Mesenchymal stem cell (in vitro differentiated cells and primary cell): ENCODE measurements at regions not wholly inside any gene's neighbourhood (a gene's known extent, or its start where the extent isn't known, plus 50 kb on each side); places are given as distances from the start of the nearest gene placed in this dataset.

Source experiments
- DNase-seq: peaks from one replicate; pipeline ENCODE4 v3.0.0-alpha.2; 2013
- H2AFZ ChIP-seq: one replicate; pipeline ENCODE4 v1.6.1; 2013; ENCODE audit warnings: low read depth, mild to moderate bottlenecking, control low read depth, inconsistent platforms, low read length, moderate library complexity
- H2AK5ac ChIP-seq: 2 replicates; pipeline ENCODE4 v1.6.1; 2013; ENCODE audit warnings: low read length, moderate library complexity, mild to moderate bottlenecking, inconsistent platforms; ENCODE audit not compliant: severe bottlenecking
- H2BK120ac ChIP-seq: one replicate; pipeline ENCODE4 v1.6.1; 2013; ENCODE audit warnings: low read depth, mild to moderate bottlenecking, inconsistent platforms, low read length, moderate library complexity
- H2BK12ac ChIP-seq, 2 experiments: one replicate each; pipeline ENCODE4 v1.6.1; 2013; ENCODE audit warnings: inconsistent platforms in 2 of 2, low read length in 2 of 2, mild to moderate bottlenecking in 2 of 2, moderate library complexity in 2 of 2, control low read depth in 1 of 2
- H2BK15ac ChIP-seq: one replicate; pipeline ENCODE4 v1.6.1; 2013; ENCODE audit warnings: mild to moderate bottlenecking, low read depth, inconsistent platforms; ENCODE audit not compliant: poor library complexity, severe bottlenecking
- H2BK5ac ChIP-seq: 2 replicates; pipeline ENCODE4 v1.6.1; 2013; ENCODE audit warnings: low read depth, mild to moderate bottlenecking, low read length, control low read depth, inconsistent platforms; ENCODE audit not compliant: poor library complexity, severe bottlenecking
- H3K14ac ChIP-seq, 2 experiments: one replicate each; pipeline ENCODE4 v1.6.1; 2013; ENCODE audit warnings: inconsistent platforms in 2 of 2, low read length in 2 of 2, control low read depth in 1 of 2, mild to moderate bottlenecking in 1 of 2, moderate library complexity in 1 of 2
- H3K18ac ChIP-seq, 2 experiments: one replicate each; pipeline ENCODE4 v1.6.1; 2013; ENCODE audit warnings: inconsistent platforms in 2 of 2, low read length in 2 of 2, control low read depth in 1 of 2, low read depth in 1 of 2, mild to moderate bottlenecking in 1 of 2
- H3K23ac ChIP-seq, 2 experiments: one replicate each; pipeline ENCODE4 v1.6.1; 2013; ENCODE audit warnings: inconsistent platforms in 2 of 2, low read length in 2 of 2, mild to moderate bottlenecking in 2 of 2, moderate library complexity in 2 of 2, control low read depth in 1 of 2
- H3K27ac ChIP-seq: 2 replicates; pipeline ENCODE4 v1.5.1; 2013; ENCODE audit warnings: mild to moderate bottlenecking, moderate library complexity, low read length, control low read depth, inconsistent platforms; ENCODE audit not compliant: poor library complexity, severe bottlenecking
- H3K27me3 ChIP-seq, 2 experiments: 2 replicates each; pipeline versions ENCODE4 v1.6.1 to v1.7.0; 2013; ENCODE audit warnings: low read length in 2 of 2, mild to moderate bottlenecking in 2 of 2, moderate library complexity in 2 of 2, control low read depth in 1 of 2, inconsistent platforms in 1 of 2; ENCODE audit not compliant: control insufficient read depth in 1 of 2, insufficient read depth in 1 of 2
- H3K36me3 ChIP-seq, 2 experiments: 2 replicates each; pipeline versions ENCODE4 v1.6.1 to v1.7.0; 2013; ENCODE audit warnings: low read length in 2 of 2, control low read depth in 1 of 2, inconsistent platforms in 1 of 2, low read depth in 1 of 2, mild to moderate bottlenecking in 1 of 2; ENCODE audit not compliant: insufficient read depth in 2 of 2, control insufficient read depth in 1 of 2
- H3K4ac ChIP-seq, 2 experiments: one replicate each; pipeline ENCODE4 v1.6.1; 2013; ENCODE audit warnings: inconsistent platforms in 2 of 2, low read length in 2 of 2, mild to moderate bottlenecking in 2 of 2, moderate library complexity in 2 of 2, control low read depth in 1 of 2, low read depth in 1 of 2
- H3K4me1 ChIP-seq: 2 replicates; pipeline ENCODE4 v1.6.1; 2013; ENCODE audit warnings: low read depth, low read length, control low read depth; ENCODE audit not compliant: control insufficient read depth, insufficient read depth
- H3K4me2 ChIP-seq: 2 replicates; pipeline ENCODE4 v1.6.1; 2013; ENCODE audit warnings: low read length, mild to moderate bottlenecking, inconsistent platforms; ENCODE audit not compliant: poor library complexity, severe bottlenecking
- H3K4me3 ChIP-seq, 2 experiments: 2 replicates each; pipeline versions ENCODE4 v1.5.1 to v1.7.0; 2013; ENCODE audit warnings: low read length in 2 of 2, mild to moderate bottlenecking in 2 of 2, control low read depth in 1 of 2, low read depth in 1 of 2; ENCODE audit not compliant: insufficient read depth in 1 of 2
- H3K79me1 ChIP-seq: replicated peaks from 2 replicates; pipeline ENCODE4 v1.6.1; 2013; ENCODE audit warnings: mild to moderate bottlenecking, control low read depth, low read length, inconsistent platforms; ENCODE audit not compliant: poor library complexity, severe bottlenecking
- H3K9ac ChIP-seq: 2 replicates; pipeline ENCODE4 v1.7.0; 2013; ENCODE audit warnings: mild to moderate bottlenecking, low read length, moderate library complexity
- H3K9me3 ChIP-seq: 2 replicates; pipeline ENCODE4 v1.7.0; 2013; ENCODE audit warnings: mild to moderate bottlenecking, low read length; ENCODE audit not compliant: control insufficient read depth
- H4K8ac ChIP-seq: one replicate; pipeline ENCODE4 v1.6.1; 2013; ENCODE audit warnings: inconsistent platforms, mild to moderate bottlenecking, low read length, moderate library complexity
- H4K91ac ChIP-seq: one replicate; pipeline ENCODE4 v1.6.1; 2013; ENCODE audit warnings: mild to moderate bottlenecking, low read length, inconsistent platforms
- WGBS: methylation state at CpG from one replicate; pipeline ENCODE4 v1.1.7; 2013; ENCODE audit warnings: mixed read lengths; 5-methylcytosine and 5-hydroxymethylcytosine counted together

- Histone ChIP-seq H3K79me1 (no peaks in the 10 kb centered on the region), H3K36me3 (no peaks in the 10 kb centered on the region), H3K4me3 (no peak overlapping the region), H3K9me3 (peaks cover 16% of the 10 kb centered on the region), H3K14ac (no peak overlapping the region), H3K4me2 (no peak overlapping the region), H4K91ac (no peak overlapping the region), H2BK5ac (no peak overlapping the region), H3K4ac (no peak overlapping the region), H3K18ac (no peak overlapping the region), H3K27ac (peak overlapping the region; percentile 77), H2BK120ac (no peak overlapping the region), H3K4me1 (no peaks in the 10 kb centered on the region), H2AK5ac (no peak overlapping the region), H2BK12ac (no peak overlapping the region), H2BK15ac (no peak overlapping the region), H3K23ac (no peak overlapping the region), H3K9ac (peak overlapping the region; percentile 3), H2AFZ (no peak overlapping the region), H4K8ac (no peak overlapping the region), H3K27me3 (no peaks in the 10 kb centered on the region)
- WGBS: no CpG with 5 or more reads among the region's 1 CpG
- DNase-seq: peak; percentile 61
Measured at GRCh38 chr3:106711650-106712049, 665.6 kb upstream of the CCDC54 start.

- H3K14ac ChIP-seq: no peak overlapping the region
- no peak overlapping the region for H2BK12ac ChIP-seq
- H2AK5ac ChIP-seq: no peak overlapping the region
Measured at GRCh38 chr3:106714400-106714799, 662.8 kb upstream of the CCDC54 start.

GRCh38 chr3:106715286-106715685 lies 662.0 kb upstream of the CCDC54 start:
- Histone ChIP-seq H3K36me3 (no peaks in the 10 kb centered on the region), H3K27ac (no peak overlapping the region), H3K27me3 (no peaks in the 10 kb centered on the region), H4K91ac (no peak overlapping the region), H2BK5ac (no peak overlapping the region), H3K4ac (no peak overlapping the region), H3K4me2 (no peak overlapping the region), H3K23ac (no peak overlapping the region), H2BK12ac (no peak overlapping the region), H4K8ac (no peak overlapping the region), H3K9ac (no peak overlapping the region), H3K18ac (no peak overlapping the region), H3K4me1 (no peaks in the 10 kb centered on the region), H2AFZ (no peak overlapping the region), H3K9me3 (peaks cover 16% of the 10 kb centered on the region), H2BK15ac (no peak overlapping the region), H3K79me1 (no peaks in the 10 kb centered on the region), H2AK5ac (no peak overlapping the region), H2BK120ac (no peak overlapping the region), H3K14ac (no peak overlapping the region), H3K4me3 (no peak overlapping the region)
- no peak for DNase-seq
- WGBS: 100% methylated on average over 3 of the region's 3 CpGs

More at GRCh38 chr3:106714400-106714799, 662.8 kb upstream of the CCDC54 start:
- Histone ChIP-seq H3K4me2 (no peak overlapping the region), H3K4me3 (no peak overlapping the region), H2AFZ (no peak overlapping the region), H3K23ac (no peak overlapping the region), H2BK5ac (no peak overlapping the region), H3K27ac (no peak overlapping the region), H4K8ac (no peak overlapping the region), H3K9me3 (peaks cover 16% of the 10 kb centered on the region), H2BK120ac (no peak overlapping the region), H3K36me3 (no peaks in the 10 kb centered on the region), H3K4me1 (no peaks in the 10 kb centered on the region), H3K18ac (no peak overlapping the region), H2BK15ac (no peak overlapping the region), H3K9ac (no peak overlapping the region), H3K4ac (no peak overlapping the region), H4K91ac (no peak overlapping the region), H3K79me1 (no peaks in the 10 kb centered on the region), H3K27me3 (no peaks in the 10 kb centered on the region)
- DNase-seq: no peak

- Histone ChIP-seq H3K9ac (no peak overlapping the region), H3K23ac (no peak overlapping the region), H2BK120ac (no peak overlapping the region), H2BK12ac (no peak overlapping the region), H4K8ac (no peak overlapping the region), H3K4me2 (no peak overlapping the region), H3K4me1 (peaks cover 4% of the 10 kb centered on the region), H3K4me3 (no peak overlapping the region), H2BK15ac (no peak overlapping the region), H3K14ac (no peak overlapping the region), H3K36me3 (peaks cover 0 to 6% of the 10 kb centered on the region in 2 experiments), H3K4ac (no peak overlapping the region), H3K27ac (no peak overlapping the region), H3K27me3 (no peaks in the 10 kb centered on the region), H2AK5ac (no peak overlapping the region), H3K18ac (no peak overlapping the region), H4K91ac (no peak overlapping the region), H3K9me3 (peaks cover 16% of the 10 kb centered on the region), H2AFZ (no peak overlapping the region), H3K79me1 (no peaks in the 10 kb centered on the region), H2BK5ac (no peak overlapping the region)
- DNase-seq: no peak
- WGBS: no CpG with 5 or more reads among the region's 1 CpG
Measured at GRCh38 chr3:106717178-106717780, 660.0 kb upstream of the CCDC54 start.
